Endothelial cell of umbilical vein (primary cell): ENCODE measurements at regions not wholly inside any gene's neighbourhood (a gene's known extent, or its start where the extent isn't known, plus 50 kb on each side); places are given as distances from the start of the nearest gene placed in this dataset.

Source experiments
- BruUV-seq: library from RNA; stranded (reverse); fragments of 400-500 nt; replicated peaks from 2 replicates; lab custom pipeline; 2021; lab: Mats Ljungman, UMichigan
- CTCF ChIA-PET: fragments of 300-600, 350-600 bp; sonication (Branson Sonifier 250); formaldehyde crosslinking; loops from one replicate; lab custom pipeline; 2021; ENCODE audit warnings: antibody characterized with exemption, inconsistent platforms; lab: Charles Lee
- POLR2A ChIA-PET: fragments of 300-600, 350-600 bp; sonication (Branson Sonifier 250); formaldehyde crosslinking; loops from one replicate; lab custom pipeline; 2021; ENCODE audit warnings: antibody characterized with exemption, inconsistent platforms; lab: Charles Lee
- DNase-seq: peaks from one replicate; pipeline ENCODE4 v3.0.0-alpha.2; 2011; ENCODE audit warnings: low read depth, low spot score
- FAIRE-seq: peaks from 2 replicates; lab custom pipeline; 2011; peaks lifted over from hg19 to GRCh38; lab: Jason Lieb, UNC
- H2AFZ ChIP-seq: 2 replicates; pipeline ENCODE4 v1.6.0; 2012; ENCODE audit warnings: low read depth, low read length, control low read depth, inconsistent platforms
- H3K27ac ChIP-seq: 2 replicates; pipeline ENCODE4 v1.5.1; 2011; ENCODE audit warnings: low read depth, mild to moderate bottlenecking, control low read depth, low read length, moderate library complexity; ENCODE audit not compliant: insufficient read depth
- H3K27me3 ChIP-seq, 2 experiments: 2 replicates each; pipeline versions ENCODE4 v1.6.0 to v1.6.1; 2011; ENCODE audit warnings: low read length in 2 of 2, mixed read lengths in 1 of 2; ENCODE audit not compliant: control insufficient read depth in 2 of 2, insufficient read depth in 2 of 2
- H3K36me3 ChIP-seq, 2 experiments: 2 replicates in 1 of 2; 3 replicates in 1 of 2; pipeline ENCODE4 v1.5.1; 2011; ENCODE audit warnings: low read length in 2 of 2, mild to moderate bottlenecking in 1 of 2, moderate library complexity in 1 of 2; ENCODE audit not compliant: control insufficient read depth in 2 of 2, insufficient read depth in 2 of 2; ENCODE audit errors: extremely low read depth in 1 of 2
- H3K4me1 ChIP-seq: 3 replicates; pipeline ENCODE4 v1.5.1; 2011; ENCODE audit warnings: mild to moderate bottlenecking, low read length; ENCODE audit not compliant: control insufficient read depth, insufficient read depth; ENCODE audit errors: extremely low read depth
- H3K4me2 ChIP-seq: 2 replicates; pipeline ENCODE4 v1.6.1; 2011; ENCODE audit warnings: low read length, control low read depth, mixed read lengths; ENCODE audit not compliant: insufficient read depth
- H3K4me3 ChIP-seq, 3 experiments: fragments of 200-600 bp in 1 of 3; sonication (generic), shearing (Covaris generic) in 1 of 3; replicated peaks in 1 of 3; 2 replicates each; pipeline ENCODE4 v1.5.1; 2011 to 2016; ENCODE audit warnings: control low read depth in 3 of 3, low read length in 3 of 3, mild to moderate bottlenecking in 2 of 3, inconsistent platforms in 1 of 3, low read depth in 1 of 3, moderate library complexity in 1 of 3; ENCODE audit not compliant: insufficient read depth in 1 of 3
- H3K79me2 ChIP-seq: 2 replicates; pipeline ENCODE4 v1.6.0; 2012; ENCODE audit warnings: low read length, inconsistent platforms; ENCODE audit not compliant: control insufficient read depth, insufficient read depth
- H3K9ac ChIP-seq: replicated peaks from 2 replicates; pipeline ENCODE3; 2011; ENCODE audit warnings: low read length, control low read depth; ENCODE audit not compliant: insufficient read depth; ENCODE audit errors: extremely low read depth
- H3K9me1 ChIP-seq: replicated peaks from 3 replicates; pipeline ENCODE4 v1.6.0; 2011; ENCODE audit warnings: mild to moderate bottlenecking, low read length; ENCODE audit not compliant: control insufficient read depth, insufficient read depth; ENCODE audit errors: extremely low read depth
- H3K9me3 ChIP-seq: replicated peaks from 2 replicates; pipeline ENCODE4 v1.5.1; 2012; ENCODE audit warnings: low read length, inconsistent platforms; ENCODE audit not compliant: control insufficient read depth, insufficient read depth
- H4K20me1 ChIP-seq: replicated peaks from 2 replicates; pipeline ENCODE3; 2011; ENCODE audit warnings: mild to moderate bottlenecking, low read length; ENCODE audit not compliant: control insufficient read depth, insufficient read depth; ENCODE audit errors: extremely low read depth
- EZH2 ChIP-seq: IDR thresholded peaks from 2 replicates; pipeline ENCODE4 v1.6.1; 2012; ENCODE audit warnings: borderline replicate concordance, low read depth, mild to moderate bottlenecking, moderate library complexity, low read length, inconsistent platforms; ENCODE audit not compliant: severe bottlenecking
- FOS ChIP-seq: IDR thresholded peaks from 2 replicates; pipeline ENCODE4 v1.6.1; 2011; ENCODE audit warnings: mild to moderate bottlenecking, low read length, moderate library complexity, borderline replicate concordance; ENCODE audit not compliant: insufficient read depth
- GATA2 ChIP-seq: IDR thresholded peaks from 2 replicates; pipeline ENCODE4 v1.7.0; 2011; ENCODE audit warnings: low read depth, mild to moderate bottlenecking, moderate library complexity, mixed read lengths, low read length; ENCODE audit not compliant: insufficient read length, insufficient read depth
- JUN ChIP-seq: IDR thresholded peaks from 2 replicates; pipeline ENCODE4 v1.6.1; 2011; ENCODE audit warnings: borderline replicate concordance, low read depth; ENCODE audit not compliant: insufficient read length, insufficient read depth
- MYC ChIP-seq: IDR thresholded peaks from one replicate; pipeline ENCODE4 v1.6.1; 2011; ENCODE audit warnings: mild to moderate bottlenecking, low read depth, low read length
- POLR2A ChIP-seq: IDR thresholded peaks from 2 replicates; pipeline ENCODE4 v1.6.1; 2012; ENCODE audit warnings: low read depth, mild to moderate bottlenecking, control low read depth, low read length
- POLR2AphosphoS5 ChIP-seq: IDR thresholded peaks from 2 replicates; pipeline ENCODE4 v1.6.1; 2012; ENCODE audit warnings: low read depth, mild to moderate bottlenecking, control low read depth, low read length, moderate library complexity; ENCODE audit not compliant: insufficient read depth
- dilution Hi-C: fragments of 300-500 bp; cut with MboI; formaldehyde crosslinking; loops from one replicate; pipeline ENCODE4 v1.15.0; 2019; ENCODE audit warnings: low sequenced_read_pairs; ENCODE audit not compliant: extremely low pct_ligation_motif_present
- intact Hi-C: fragments of 100-400 bp; cut with micrococcal nuclease; formaldehyde crosslinking; loops from one replicate; pipeline ENCODE4 v1.10.0; 2022
- TF ChIP-seq, protein P1 (sequence below), 2 donors: IDR thresholded peaks; 1 replicate in 1 of 2; 2 replicates in 1 of 2; pipeline ENCODE4 v1.5.1; 2011; ENCODE audit warnings: low read length in 2 of 2, mild to moderate bottlenecking in 2 of 2, moderate library complexity in 2 of 2, control low read depth in 1 of 2, inconsistent platforms in 1 of 2, low read depth in 1 of 2; ENCODE audit not compliant: insufficient read depth in 1 of 2; ENCODE audit errors: extremely low read depth in 1 of 2
- TF ChIP-seq, protein P2 (sequence below): IDR thresholded peaks from 2 replicates; pipeline ENCODE4 v1.6.1; 2011; ENCODE audit not compliant: insufficient read depth, insufficient read length

DNA sequence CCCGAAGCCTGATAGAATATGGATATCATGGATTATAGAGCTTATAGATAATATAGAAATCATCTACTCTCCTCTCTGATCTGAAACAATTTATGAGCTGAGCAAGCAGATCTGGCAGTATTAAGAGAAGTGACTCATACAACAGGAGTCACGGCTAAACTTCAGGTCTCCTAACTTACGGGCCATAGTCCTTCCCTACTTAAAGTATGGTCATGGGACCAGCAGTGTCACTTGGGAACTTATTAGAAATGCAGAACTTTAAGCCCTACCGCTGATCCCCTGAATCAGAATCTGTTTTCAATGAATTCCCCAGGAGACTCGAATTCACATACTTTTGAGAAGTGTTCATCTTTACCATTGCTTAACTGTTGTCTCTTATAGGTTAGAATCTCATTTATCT, 195.7 kb upstream of the FANCL start:
- Histone ChIP-seq H4K20me1 (no peaks in the 10 kb centered on the region), H3K9ac (no peak overlapping the region), H3K9me1 (no peaks in the 10 kb centered on the region), H3K4me3 (no peak overlapping the region), H3K36me3 (no peaks in the 10 kb centered on the region), H3K27ac (no peak overlapping the region), H3K4me1 (no peaks in the 10 kb centered on the region), H2AFZ (no peak overlapping the region), H3K79me2 (no peaks in the 10 kb centered on the region), H3K27me3 (peaks cover 2 to 10% of the 10 kb centered on the region in 2 experiments), H3K9me3 (no peaks in the 10 kb centered on the region), H3K4me2 (no peak overlapping the region)
- DNase-seq: no peak
- CTCF ChIA-PET: interaction anchor here (1.4 kb wide), 1 partner anchor 531 kb away, joined by 3 read pairs; no protein-coding TSS in a partner anchor
- BruUV-seq: no TSS peak
- FAIRE-seq: no peak
- dilution Hi-C loops: no loop called here
- POLR2A ChIA-PET: no interaction called here
- intact Hi-C loops: no loop called here
- no peak for TF ChIP-seq JUN
- no peak for TF ChIP-seq POLR2AphosphoS5
- TF ChIP-seq MYC: no peak
- TF ChIP-seq, protein P1, sequence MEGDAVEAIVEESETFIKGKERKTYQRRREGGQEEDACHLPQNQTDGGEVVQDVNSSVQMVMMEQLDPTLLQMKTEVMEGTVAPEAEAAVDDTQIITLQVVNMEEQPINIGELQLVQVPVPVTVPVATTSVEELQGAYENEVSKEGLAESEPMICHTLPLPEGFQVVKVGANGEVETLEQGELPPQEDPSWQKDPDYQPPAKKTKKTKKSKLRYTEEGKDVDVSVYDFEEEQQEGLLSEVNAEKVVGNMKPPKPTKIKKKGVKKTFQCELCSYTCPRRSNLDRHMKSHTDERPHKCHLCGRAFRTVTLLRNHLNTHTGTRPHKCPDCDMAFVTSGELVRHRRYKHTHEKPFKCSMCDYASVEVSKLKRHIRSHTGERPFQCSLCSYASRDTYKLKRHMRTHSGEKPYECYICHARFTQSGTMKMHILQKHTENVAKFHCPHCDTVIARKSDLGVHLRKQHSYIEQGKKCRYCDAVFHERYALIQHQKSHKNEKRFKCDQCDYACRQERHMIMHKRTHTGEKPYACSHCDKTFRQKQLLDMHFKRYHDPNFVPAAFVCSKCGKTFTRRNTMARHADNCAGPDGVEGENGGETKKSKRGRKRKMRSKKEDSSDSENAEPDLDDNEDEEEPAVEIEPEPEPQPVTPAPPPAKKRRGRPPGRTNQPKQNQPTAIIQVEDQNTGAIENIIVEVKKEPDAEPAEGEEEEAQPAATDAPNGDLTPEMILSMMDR (IDR thresholded peaks at IDR 0.05; ENCODE audit: extremely low read depth in 1 of 2, insufficient read depth in 1 of 2, low read depth in 1 of 2, low read length in 2 of 2): no peak
- no peak for TF ChIP-seq GATA2
- TF ChIP-seq EZH2: no peak
- TF ChIP-seq, protein P2, sequence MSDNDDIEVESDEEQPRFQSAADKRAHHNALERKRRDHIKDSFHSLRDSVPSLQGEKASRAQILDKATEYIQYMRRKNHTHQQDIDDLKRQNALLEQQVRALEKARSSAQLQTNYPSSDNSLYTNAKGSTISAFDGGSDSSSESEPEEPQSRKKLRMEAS: no peak
- TF ChIP-seq FOS: no peak
- no peak for TF ChIP-seq POLR2A
